HG03064 (cell line): ENCODE measurements at regions not wholly inside any gene's neighbourhood (a gene's known extent, or its start where the extent isn't known, plus 50 kb on each side); places are given as distances from the start of the nearest gene placed in this dataset.
"Not testable (repeated sequence)": the region's sequence is repeated elsewhere in the genome, so short reads cannot be mapped to it uniquely, and the experiment has no call there.

ENCODE experiments used
- ATAC-seq: cut with Tn5 transposase; IDR thresholded peaks from one replicate; pipeline ENCODE4 v1.9.1; 2021; ENCODE audit warnings: low read depth; ENCODE audit not compliant: unreplicated experiment

- no peak for ATAC-seq
These were observed 248.1 kb upstream of the FIGN start for GRCh38 chr2:163983911-163984310.

DNA sequence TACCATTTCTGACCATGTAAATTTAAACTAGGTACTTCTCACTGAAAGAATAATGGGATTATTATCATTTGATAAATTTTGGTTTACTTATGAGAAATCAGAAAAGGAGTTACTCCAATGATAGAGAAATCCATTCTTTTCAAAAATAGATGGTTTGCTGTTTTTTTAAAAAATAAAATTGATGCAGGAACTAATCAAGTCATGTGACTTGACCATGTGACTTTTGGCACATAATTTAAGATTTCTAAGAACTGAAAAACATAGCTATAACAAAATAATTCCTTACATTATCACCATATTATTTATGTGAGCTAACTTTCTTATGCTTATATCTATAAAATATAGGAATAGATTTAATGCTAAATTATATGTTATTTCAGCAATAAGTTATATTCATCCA lies 247.1 kb upstream of the FIGN start:
- ATAC-seq: no peak

GRCh38 chr2:163974766-163975165 lies 239.0 kb upstream of the FIGN start:
- no peak for ATAC-seq

GRCh38 chr2:163970058-163970813 lies 234.4 kb upstream of the FIGN start:
- ATAC-seq: no peak

DNA sequence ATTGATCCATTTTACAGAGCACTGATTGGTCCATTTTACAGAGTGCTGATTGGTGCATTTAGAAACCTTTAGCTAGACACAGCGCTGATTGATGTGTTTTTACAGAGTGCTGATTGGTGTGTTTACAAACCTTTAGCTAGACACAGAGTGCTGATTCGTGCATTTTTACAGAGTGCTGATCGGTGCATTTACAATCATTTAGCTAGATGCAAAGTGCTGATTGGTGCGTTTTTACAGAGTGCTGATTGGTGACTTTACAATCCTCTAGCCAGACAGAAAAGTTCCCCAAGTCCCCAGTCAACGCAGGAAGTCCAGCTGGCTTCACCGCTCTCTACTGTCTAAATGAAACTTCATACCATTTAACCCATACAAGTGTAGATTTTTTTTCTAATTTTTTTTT lies 228.5 kb upstream of the FIGN start:
- not testable (repeated sequence) for ATAC-seq

- no peak for ATAC-seq
These were observed 217.6 kb upstream of the FIGN start for GRCh38 chr2:163953390-163953907.

- no peak for ATAC-seq
These were observed 215.5 kb upstream of the FIGN start for GRCh38 chr2:163951312-163951711.

DNA sequence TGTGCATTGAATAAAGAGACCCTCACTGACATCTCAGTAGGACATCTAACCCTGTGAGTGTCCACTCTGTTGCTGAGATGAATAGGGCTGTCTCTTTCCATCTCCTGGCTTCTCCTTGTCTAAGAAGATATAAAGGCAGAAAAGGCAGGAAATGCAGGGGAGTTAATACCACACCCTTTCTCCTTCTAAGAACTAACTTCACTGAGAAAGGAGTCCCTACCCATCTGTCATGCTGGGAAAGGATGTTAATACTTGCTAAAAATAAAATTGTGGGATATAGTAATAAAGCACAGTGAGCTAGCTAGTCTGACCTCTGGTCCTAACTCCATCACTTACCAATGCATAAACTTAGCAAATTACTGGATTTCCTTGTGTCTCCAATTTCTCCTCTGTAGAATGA lies 213.9 kb upstream of the FIGN start:
- no peak for ATAC-seq

DNA sequence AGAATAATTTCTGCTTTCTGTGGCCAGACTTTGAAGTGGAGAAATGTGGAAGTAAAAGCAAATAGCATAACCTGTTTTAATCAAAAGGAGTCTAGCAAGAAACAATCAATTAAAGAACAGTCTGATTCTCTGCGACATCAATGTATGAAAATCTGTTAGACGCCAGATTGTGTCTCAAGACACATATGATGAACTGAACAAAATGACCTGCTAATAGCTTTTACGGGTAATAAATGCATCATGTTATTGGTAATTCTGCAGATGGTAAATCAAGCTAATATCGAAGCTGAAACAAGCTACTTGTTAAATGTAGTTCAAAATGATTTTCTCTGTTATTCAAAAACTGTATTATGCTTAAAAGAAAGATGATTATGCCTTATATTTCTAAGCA lies 208.5 kb upstream of the FIGN start:
- no peak for ATAC-seq

GRCh38 chr2:163943403-163944346 lies 207.9 kb upstream of the FIGN start:
- no peak for ATAC-seq

DNA sequence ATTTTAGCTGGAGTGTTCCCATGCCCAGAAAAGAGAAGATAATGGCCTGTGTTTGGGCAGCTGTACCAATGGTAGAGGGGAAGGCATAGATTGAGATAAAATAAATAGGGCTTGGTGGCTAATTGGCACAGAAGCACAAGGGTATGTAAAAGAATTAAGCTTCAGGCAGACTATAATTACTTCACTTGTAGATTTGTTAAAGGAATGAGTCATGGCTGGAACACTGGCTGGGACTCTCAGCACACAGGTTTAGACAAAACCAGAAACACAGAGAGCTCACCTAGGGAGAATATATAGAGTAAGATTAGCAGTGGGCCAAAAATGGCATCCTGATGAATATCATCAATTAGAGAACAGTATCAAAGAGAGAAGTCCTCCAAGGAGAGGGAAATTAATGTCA lies 198.3 kb upstream of the FIGN start:
- ATAC-seq: no peak

- no peak for ATAC-seq
These were observed 183.9 kb upstream of the FIGN start for GRCh38 chr2:163919717-163920116.

DNA sequence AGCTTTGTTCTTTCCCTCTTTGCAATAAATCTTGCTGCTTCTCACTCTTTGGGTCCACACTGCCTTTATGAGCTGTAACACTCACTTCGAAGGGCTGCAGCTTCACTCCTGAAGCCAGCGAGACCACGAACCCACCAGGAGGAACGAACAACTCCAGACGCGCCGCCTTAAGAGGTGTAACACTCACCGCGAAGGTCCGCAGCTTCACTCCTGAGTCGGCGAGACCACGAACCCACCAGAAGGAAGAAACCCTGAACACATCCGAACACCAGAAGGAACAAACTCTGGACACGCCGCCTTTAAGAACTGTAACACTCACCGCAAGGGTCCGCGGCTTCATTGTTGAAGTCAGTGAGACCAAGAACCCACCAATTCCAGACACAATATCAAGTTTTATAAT lies 178.7 kb upstream of the FIGN start:
- not testable (repeated sequence) for ATAC-seq

DNA sequence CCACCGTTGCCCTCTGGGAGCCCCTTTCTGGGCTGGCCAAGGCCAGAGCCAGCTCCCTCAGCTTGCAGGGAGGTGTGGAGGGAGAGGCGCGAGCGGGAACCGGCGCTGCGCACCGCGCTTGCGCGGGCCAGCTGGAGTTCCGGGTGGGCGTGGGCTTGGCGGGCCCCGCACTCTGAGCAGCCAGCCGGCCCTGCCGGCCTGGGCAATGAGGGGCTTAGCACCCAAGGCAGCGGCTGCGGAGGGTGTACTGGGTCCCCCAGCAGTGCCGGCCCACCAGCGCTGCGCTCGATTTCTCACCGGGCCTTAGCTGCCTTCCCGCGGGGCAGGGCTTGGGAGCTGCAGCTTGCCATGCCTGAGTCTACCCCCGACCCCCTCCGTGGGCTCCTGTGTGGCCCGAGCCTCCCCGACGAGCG lies 177.7 kb upstream of the FIGN start:
- ATAC-seq: not testable (repeated sequence)

DNA sequence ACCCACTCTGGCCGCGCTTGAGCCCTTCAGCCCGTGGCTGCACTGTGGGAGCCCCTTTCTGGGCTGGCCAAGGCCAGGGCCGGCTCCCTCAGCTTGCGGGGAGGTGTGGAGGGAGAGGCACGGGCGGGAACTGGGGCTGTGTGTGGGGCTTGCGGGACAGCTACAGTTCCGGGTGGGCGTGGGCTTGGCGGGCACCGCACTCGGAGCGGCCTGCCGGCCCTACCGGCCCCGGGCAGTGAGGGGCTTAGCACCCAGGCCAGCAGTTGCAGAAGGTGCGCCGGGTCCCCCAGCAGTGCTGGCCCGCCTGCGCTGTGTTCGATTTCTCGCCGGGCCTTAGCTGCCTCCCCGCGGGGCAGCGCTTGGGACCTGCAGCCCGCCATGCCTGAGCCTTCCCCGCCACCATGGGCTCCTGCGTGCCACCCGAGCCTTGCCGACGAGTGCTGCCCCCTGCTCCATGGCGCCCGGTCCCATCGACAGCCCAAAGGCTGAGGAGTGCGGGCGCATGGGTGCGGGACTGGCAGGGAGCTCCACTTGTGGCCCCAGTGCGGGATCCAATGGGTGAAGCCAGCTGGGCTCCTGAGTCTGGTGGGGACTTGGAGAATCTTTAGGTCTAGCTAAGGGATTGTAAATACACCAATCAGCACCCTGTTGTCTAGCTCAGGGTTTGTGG lies 173.7 kb upstream of the FIGN start:
- ATAC-seq: no peak

GRCh38 chr2:163906410-163906809 lies 170.6 kb upstream of the FIGN start:
- ATAC-seq: no peak

DNA sequence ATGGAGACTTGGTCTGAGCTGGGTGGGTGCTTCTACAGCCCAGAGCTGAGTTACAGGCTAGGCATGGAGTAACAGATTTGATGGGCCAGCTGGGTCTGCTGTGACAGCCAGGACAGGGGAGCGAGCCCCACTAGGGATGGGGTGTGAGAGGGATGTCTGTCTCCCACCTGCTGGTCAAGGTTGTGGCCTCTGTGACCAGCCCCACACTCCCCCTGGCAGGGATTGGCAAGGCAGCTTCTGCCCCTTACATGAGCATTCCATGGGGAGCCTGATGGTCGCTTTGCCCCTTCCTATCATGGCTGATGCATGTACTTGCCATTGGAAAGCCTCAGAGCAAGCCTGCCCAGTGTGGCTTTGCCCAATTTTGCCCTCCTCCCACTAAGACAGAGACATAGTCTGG lies 162.0 kb upstream of the FIGN start:
- no peak for ATAC-seq

DNA sequence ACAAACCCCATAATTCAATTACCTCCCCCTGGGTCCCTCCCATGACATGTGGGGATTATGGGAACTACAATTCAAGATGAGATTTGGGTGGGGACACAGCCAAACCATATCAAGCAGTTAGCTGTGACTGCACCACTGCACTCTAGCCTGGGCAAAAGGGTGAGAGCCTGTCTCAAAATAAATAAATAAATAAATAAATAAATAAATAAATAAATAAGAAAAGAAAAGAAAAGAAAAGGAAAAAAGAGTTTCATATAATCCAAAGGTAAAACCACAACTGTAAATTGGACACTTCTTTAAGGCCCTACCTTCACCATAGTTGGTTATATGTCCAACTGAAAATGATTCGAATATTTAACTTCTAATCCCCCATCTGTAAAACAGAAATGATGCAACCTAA lies 157.6 kb upstream of the FIGN start:
- ATAC-seq: not testable (repeated sequence)

GRCh38 chr2:163888591-163888990 lies 152.8 kb upstream of the FIGN start:
- ATAC-seq: no peak

GRCh38 chr2:163887182-163887581 lies 151.4 kb upstream of the FIGN start:
- no peak for ATAC-seq

DNA sequence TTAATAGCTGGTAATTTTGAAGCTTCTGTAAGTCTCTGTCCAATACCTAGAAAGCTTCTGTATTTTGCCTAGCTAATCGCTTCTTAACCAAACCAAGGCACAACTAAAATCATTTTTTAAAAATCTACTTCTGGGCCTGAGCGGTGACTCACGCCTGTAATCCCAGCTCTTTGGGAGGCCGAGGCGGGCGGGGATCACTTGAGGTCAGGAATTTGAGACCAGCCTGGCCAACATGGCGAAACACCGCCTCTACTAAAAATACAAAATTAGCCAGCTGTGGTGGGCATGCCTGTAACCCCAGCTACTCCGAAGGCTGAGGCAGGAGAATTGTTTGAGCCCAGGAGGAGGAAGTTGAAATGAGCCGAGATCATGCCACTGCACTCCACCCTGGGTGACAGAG lies 148.6 kb upstream of the FIGN start:
- ATAC-seq: no peak
